PC-9 (cell line): ENCODE measurements at regions not wholly inside any gene's neighbourhood (a gene's known extent, or its start where the extent isn't known, plus 50 kb on each side); places are given as distances from the start of the nearest gene placed in this dataset.

Experiments used
- BruUV-seq: library from RNA; stranded (reverse); fragments of 400-500 nt; replicated peaks from 2 replicates; lab custom pipeline; 2021; lab: Mats Ljungman, UMichigan
- CTCF ChIA-PET: fragments of 300-600 bp; sonication (Branson Sonifier 250); formaldehyde crosslinking; loops from one replicate; lab custom pipeline; 2022; ENCODE audit warnings: antibody characterized with exemption; lab: Charles Lee
- POLR2A ChIA-PET: fragments of 300-600 bp; sonication (Branson Sonifier 250); formaldehyde crosslinking; loops from one replicate; lab custom pipeline; 2022; ENCODE audit warnings: antibody characterized with exemption; ENCODE audit not compliant: unreplicated experiment; lab: Charles Lee
- DNase-seq, 2 experiments: peaks; one replicate each; pipeline versions ENCODE4 v3.0.0 to v3.0.0-alpha.2; 2015 to 2022; ENCODE audit warnings: mixed read lengths in 1 of 2
- H2AFZ ChIP-seq: fragments of 200-600 bp; sonication (generic); 2 replicates; pipeline ENCODE4 v1.8.1; 2017; ENCODE audit warnings: antibody characterized with exemption
- H3F3A ChIP-seq: fragments of 200-600 bp; sonication (generic); 2 replicates; pipeline ENCODE4 v1.8.1; 2017; ENCODE audit warnings: antibody characterized with exemption, mild to moderate bottlenecking, low read depth; ENCODE audit not compliant: insufficient read depth
- H3K27ac ChIP-seq: fragments of 200-600 bp; sonication (generic); 2 replicates; pipeline ENCODE4 v1.6.1; 2016; ENCODE audit warnings: mixed run types
- H3K27me3 ChIP-seq: fragments of 200-600 bp; sonication (generic); 2 replicates; pipeline ENCODE4 v1.6.1; 2016; ENCODE audit warnings: low read depth, mixed run types; ENCODE audit not compliant: insufficient read depth
- H3K36me3 ChIP-seq: fragments of 200-600 bp; sonication (generic); 2 replicates; pipeline ENCODE4 v1.6.1; 2016; ENCODE audit warnings: low read depth, mixed run types
- H3K4me1 ChIP-seq: fragments of 200-600 bp; sonication (generic); replicated peaks from 2 replicates; pipeline ENCODE4 v1.6.1; 2016; ENCODE audit warnings: mixed run types; ENCODE audit not compliant: insufficient read depth
- H3K4me2 ChIP-seq: fragments of 200-600 bp; sonication (generic); 2 replicates; pipeline ENCODE4 v1.6.1; 2017; ENCODE audit warnings: mixed run types
- H3K4me3 ChIP-seq: fragments of 200-600 bp; sonication (generic); 2 replicates; pipeline ENCODE4 v1.6.1; 2016; ENCODE audit warnings: mixed run types
- H3K79me2 ChIP-seq: fragments of 200-600 bp; sonication (generic); 2 replicates; pipeline ENCODE4 v1.6.1; 2017; ENCODE audit warnings: low read depth, mixed run types
- H3K9me2 ChIP-seq: fragments of 200-600 bp; sonication (generic); 2 replicates; pipeline ENCODE4 v1.8.1; 2017; ENCODE audit warnings: mild to moderate bottlenecking; ENCODE audit not compliant: insufficient read depth
- H3K9me3 ChIP-seq: fragments of 200-600 bp; sonication (generic); 2 replicates; pipeline ENCODE4 v1.8.1; 2016; ENCODE audit warnings: low read depth; ENCODE audit not compliant: insufficient read depth
- H4K20me1 ChIP-seq: fragments of 200-600 bp; sonication (generic); 2 replicates; pipeline ENCODE4 v1.8.1; 2017; ENCODE audit not compliant: insufficient read depth
- CTCF ChIP-seq: fragments of 200-600 bp; sonication (generic); conservative IDR thresholded peaks from 2 replicates; pipeline ENCODE4 v1.6.1; 2017; ENCODE audit warnings: mixed run types, antibody characterized with exemption, mild to moderate bottlenecking, moderate library complexity
- EZH2 ChIP-seq: fragments of 200-600 bp; sonication (generic); IDR thresholded peaks from 2 replicates; pipeline ENCODE4 v1.8.0; 2017; ENCODE audit warnings: antibody characterized with exemption, low read depth
- intact Hi-C: fragments of 100-400 bp; cut with micrococcal nuclease; formaldehyde crosslinking; loops from one replicate; pipeline ENCODE4 v1.10.0; 2022; ENCODE audit not compliant: unreplicated experiment

GRCh38 chr4:35286434-35286833 is 957.9 kb downstream of the ARAP2 start:
- Histone ChIP-seq H3K4me2 (no peak overlapping the region), H3K4me3 (no peak overlapping the region), H3K9me3 (no peaks in the 10 kb centered on the region), H3K36me3 (no peaks in the 10 kb centered on the region), H3K27me3 (no peaks in the 10 kb centered on the region), H3K9me2 (no peaks in the 10 kb centered on the region; the same call in 1 of the 2 replicates), H4K20me1 (no peaks in the 10 kb centered on the region), H2AFZ (no peak overlapping the region), H3K4me1 (no peaks in the 10 kb centered on the region), H3K27ac (no peak overlapping the region), H3K79me2 (no peaks in the 10 kb centered on the region), H3F3A (no peaks in the 10 kb centered on the region)
- POLR2A ChIA-PET: no interaction called here
- BruUV-seq: no TSS peak
- intact Hi-C loops: no loop called here
- DNase-seq: no peak
- no peak for TF ChIP-seq EZH2
- no peak for TF ChIP-seq CTCF
- CTCF ChIA-PET: no interaction called here

- no peak for DNase-seq
- no peaks in the 10 kb centered on the region for H3K9me3 ChIP-seq
- intact Hi-C loops: no loop called here
- H4K20me1 ChIP-seq: no peaks in the 10 kb centered on the region
- POLR2A ChIA-PET: no interaction called here
- H3K79me2 ChIP-seq: no peaks in the 10 kb centered on the region
- CTCF ChIA-PET: no interaction called here
- no TSS peak for BruUV-seq
- TF ChIP-seq EZH2: no peak
- TF ChIP-seq CTCF: no peak
- no peaks in the 10 kb centered on the region for H3K27me3 ChIP-seq
- H3K36me3 ChIP-seq: no peaks in the 10 kb centered on the region
- H3F3A ChIP-seq: no peaks in the 10 kb centered on the region
- no peak overlapping the region for H3K4me3 ChIP-seq
- no peak overlapping the region for H3K27ac ChIP-seq
- no peak overlapping the region for H3K4me2 ChIP-seq
- H3K4me1 ChIP-seq: no peaks in the 10 kb centered on the region
- H2AFZ ChIP-seq: no peak overlapping the region
- H3K9me2 ChIP-seq: no peaks in the 10 kb centered on the region
These were observed 943.1 kb downstream of the ARAP2 start for GRCh38 chr4:35300996-35301774.

GRCh38 chr4:35315419-35315818 is 928.9 kb downstream of the ARAP2 start:
- TF ChIP-seq CTCF (no peak), EZH2 (no peak)
- POLR2A ChIA-PET: no interaction called here
- intact Hi-C loops: no loop called here
- H3K36me3 ChIP-seq: no peaks in the 10 kb centered on the region
- H3F3A ChIP-seq: no peaks in the 10 kb centered on the region
- no peak overlapping the region for H2AFZ ChIP-seq
- H3K27me3 ChIP-seq: no peaks in the 10 kb centered on the region
- no peaks in the 10 kb centered on the region for H3K4me1 ChIP-seq
- no TSS peak for BruUV-seq
- H3K79me2 ChIP-seq: no peaks in the 10 kb centered on the region
- H3K4me2 ChIP-seq: no peak overlapping the region
- CTCF ChIA-PET: no interaction called here
- H4K20me1 ChIP-seq: no peaks in the 10 kb centered on the region
- no peaks in the 10 kb centered on the region for H3K9me3 ChIP-seq
- H3K4me3 ChIP-seq: no peak overlapping the region
- H3K27ac ChIP-seq: no peak overlapping the region
- no peaks in the 10 kb centered on the region for H3K9me2 ChIP-seq
- DNase-seq: no peak
